GM23248 (cell line): ENCODE measurements at regions not wholly inside any gene's neighbourhood (a gene's known extent, or its start where the extent isn't known, plus 50 kb on each side); places are given as distances from the start of the nearest gene placed in this dataset.

Source experiments
- EZH2 ChIP-seq: fragments of 200-600 bp; sonication (generic); IDR thresholded peaks from 2 replicates; pipeline ENCODE4 v1.6.1; 2018; ENCODE audit warnings: antibody characterized with exemption, mild to moderate bottlenecking; ENCODE audit not compliant: insufficient read depth, poor library complexity, severe bottlenecking
- EZH2phosphoT487 ChIP-seq: fragments of 200-600 bp; sonication (generic); IDR thresholded peaks from 2 replicates; pipeline ENCODE4 v1.6.1; 2018; ENCODE audit warnings: antibody characterized with exemption, moderate library complexity, mild to moderate bottlenecking, low read depth; ENCODE audit not compliant: insufficient read depth

DNA sequence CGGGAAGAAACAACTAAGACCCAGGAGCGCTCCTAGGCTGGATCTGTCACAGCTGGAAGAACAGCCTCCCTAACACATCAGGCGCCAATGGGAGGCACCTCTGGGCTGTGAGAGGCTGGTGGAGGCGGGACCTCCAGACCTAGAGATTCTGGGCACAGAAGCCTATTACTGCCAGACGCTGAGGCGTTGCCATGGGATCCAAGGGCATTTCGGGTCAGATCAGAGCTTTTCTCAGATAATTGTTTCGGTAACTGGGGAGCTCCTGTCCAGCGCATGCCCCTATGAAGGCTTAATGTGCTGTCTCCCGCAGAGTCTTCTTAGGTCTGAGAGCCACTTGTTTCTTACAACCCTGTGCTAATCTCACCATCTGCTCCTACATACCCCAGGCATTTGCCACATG, 339.2 kb downstream of the ZNF716 start:
- no peak for TF ChIP-seq EZH2
- no peak for TF ChIP-seq EZH2phosphoT487
